ENCODE measurements at regions not wholly inside any gene's neighbourhood (a gene's known extent, or its start where the extent isn't known, plus 50 kb on each side); places are given as distances from the start of the nearest gene placed in this dataset.

GRCh38 chr3:74124782-74125181 lies 489.7 kb downstream of the CNTN3 start:
- TF ChIP-seq EZH2 (IDR thresholded peaks at IDR 0.05; ENCODE audit: insufficient read depth, poor library complexity, severe bottlenecking) (no peak), EZH2phosphoT487 (IDR thresholded peaks at IDR 0.05; ENCODE audit: insufficient read depth, low read depth) (no peak)

Data from GM23248 (cell line).